ENCODE measurements at regions not wholly inside any gene's neighbourhood (a gene's known extent, or its start where the extent isn't known, plus 50 kb on each side); places are given as distances from the start of the nearest gene placed in this dataset.

DNA sequence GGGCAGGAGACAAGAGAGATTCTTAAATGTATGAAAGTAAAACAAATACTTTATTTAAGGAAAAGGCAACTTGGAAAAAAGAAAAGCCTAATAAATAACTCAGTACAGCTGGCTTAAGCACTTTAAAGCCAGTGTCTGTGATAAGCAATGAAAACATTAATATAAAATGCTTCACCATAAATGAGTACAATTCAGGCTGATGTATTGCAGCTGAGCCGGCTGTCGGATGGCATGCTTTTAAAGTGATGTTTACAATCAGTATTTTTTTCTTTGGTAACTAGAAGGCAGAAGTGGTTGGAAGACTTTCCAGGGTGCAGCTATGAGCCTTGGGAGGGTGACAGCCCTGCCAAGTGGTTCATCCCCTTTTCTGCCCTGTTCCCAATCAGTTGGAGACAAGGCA lies 58.7 kb upstream of the CELF4 start:
- no peak for DNase-seq

DNA sequence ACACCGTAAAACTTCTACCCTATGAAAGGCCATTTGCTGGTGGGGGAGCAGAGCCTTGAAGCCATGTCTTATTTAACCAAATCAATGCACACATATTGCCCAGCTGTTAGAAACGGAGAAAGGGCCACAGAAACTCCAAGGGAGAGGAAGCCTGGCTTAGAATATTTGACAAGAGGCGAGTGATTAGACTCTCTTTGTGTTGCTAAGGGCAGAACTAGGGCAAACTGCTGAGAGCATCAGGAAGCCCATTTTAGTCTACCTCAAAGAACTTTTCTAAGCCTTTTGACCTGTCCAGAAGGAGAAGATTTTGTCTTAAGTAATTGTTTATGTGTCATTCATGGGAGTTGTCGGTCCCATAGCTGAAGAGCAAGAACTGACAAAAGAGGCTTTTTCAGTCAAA lies 54.4 kb upstream of the CELF4 start:
- no peak for DNase-seq

DNA sequence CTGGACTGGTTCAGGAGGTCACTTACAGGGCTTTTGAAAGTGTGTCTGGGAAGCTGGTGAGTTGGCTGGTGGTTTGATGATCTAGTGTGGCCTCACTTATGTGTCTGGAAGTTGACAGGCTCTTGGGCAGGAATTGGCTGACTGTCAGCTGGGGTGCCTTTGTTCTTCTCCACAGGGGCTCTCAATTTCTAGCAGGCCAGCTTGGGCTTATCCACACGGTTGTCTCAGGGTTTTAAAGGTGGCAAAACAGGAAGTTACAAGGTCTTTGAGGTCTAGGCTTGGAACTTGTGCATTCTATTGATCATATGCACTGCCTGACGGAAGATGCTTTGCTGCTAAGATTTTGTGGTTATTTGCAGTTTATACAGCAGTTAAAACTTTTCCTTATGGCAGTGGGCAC lies 52.0 kb upstream of the CELF4 start:
- no peak for DNase-seq
